ENCODE measurements at regions not wholly inside any gene's neighbourhood (a gene's known extent, or its start where the extent isn't known, plus 50 kb on each side); places are given as distances from the start of the nearest gene placed in this dataset.

- DNase-seq = no peak
Observed at GRCh38 chr5:2432076-2432920, 319.2 kb downstream of the IRX2 start.

- DNase-seq = no peak
Observed at GRCh38 chr5:2430606-2431005, 320.9 kb downstream of the IRX2 start.

GRCh38 chr5:2427983-2428382 lies 323.5 kb downstream of the IRX2 start:
- DNase-seq = no peak

GRCh38 chr5:2423634-2424033 lies 327.8 kb downstream of the IRX2 start:
- no peak for DNase-seq

- no peak for DNase-seq
Observed at GRCh38 chr5:2417301-2417700, 334.2 kb downstream of the IRX2 start.

GRCh38 chr5:2415678-2416077 lies 335.8 kb downstream of the IRX2 start:
- no peak for DNase-seq

GRCh38 chr5:2410451-2410850 lies 341.0 kb downstream of the IRX2 start:
- no peak for DNase-seq

GRCh38 chr5:2403296-2403695 lies 348.2 kb downstream of the IRX2 start:
- no peak for DNase-seq

GRCh38 chr5:2399804-2400203 lies 351.7 kb downstream of the IRX2 start:
- DNase-seq = no peak

GRCh38 chr5:2399096-2399495 lies 352.4 kb downstream of the IRX2 start:
- DNase-seq = no peak

- DNase-seq = no peak
Observed at GRCh38 chr5:2393556-2393955, 357.9 kb downstream of the IRX2 start.

GRCh38 chr5:2391566-2391965 lies 359.9 kb downstream of the IRX2 start:
- no peak for DNase-seq

- no peak for DNase-seq
Observed at GRCh38 chr5:2391021-2391420, 360.5 kb downstream of the IRX2 start.

- no peak for DNase-seq
Observed at GRCh38 chr5:2388571-2388970, 362.9 kb downstream of the IRX2 start.

GRCh38 chr5:2387634-2388325 lies 363.7 kb downstream of the IRX2 start:
- no peak for DNase-seq

- DNase-seq = no peak
Observed at GRCh38 chr5:2387250-2387633, 364.2 kb downstream of the IRX2 start.

- no peak for DNase-seq
Observed at GRCh38 chr5:2385818-2386217, 365.7 kb downstream of the IRX2 start.

- no peak for DNase-seq
Observed at GRCh38 chr5:2383698-2384065, 367.8 kb downstream of the IRX2 start.

GRCh38 chr5:2382776-2383697 lies 368.4 kb downstream of the IRX2 start:
- DNase-seq = no peak

GRCh38 chr5:2381861-2382260 lies 369.6 kb downstream of the IRX2 start:
- DNase-seq = no peak

- no peak for DNase-seq
Observed at GRCh38 chr5:2381070-2381469, 370.4 kb downstream of the IRX2 start.

GRCh38 chr5:2378976-2379375 lies 372.5 kb downstream of the IRX2 start:
- DNase-seq = no peak

GRCh38 chr5:2378108-2378507 lies 373.4 kb downstream of the IRX2 start:
- DNase-seq = no peak
